Coronary artery (tissue), 2 donors: ENCODE measurements at regions not wholly inside any gene's neighbourhood (a gene's known extent, or its start where the extent isn't known, plus 50 kb on each side); places are given as distances from the start of the nearest gene placed in this dataset.
"Not testable (repeated sequence)": the region's sequence is repeated elsewhere in the genome, so short reads cannot be mapped to it uniquely, and the experiment has no call there.

ENCODE experiments used
- DNase-seq: peaks from one replicate; pipeline ENCODE4 v3.0.0-alpha.2; 2017; ENCODE audit warnings: low spot score
- H3K27ac ChIP-seq, 2 donors: fragments of 200-600 bp; sonication (generic); one replicate each; pipeline ENCODE4 v1.5.1; 2016 to 2019
- H3K4me3 ChIP-seq: fragments of 200-600 bp; sonication (generic); 2 replicates; pipeline ENCODE4 v1.5.1; 2016; ENCODE audit warnings: mild to moderate bottlenecking, moderate library complexity
- CTCF ChIP-seq: fragments of 200-600 bp; sonication (generic); IDR thresholded peaks from one replicate; pipeline ENCODE4 v1.5.1; 2019; ENCODE audit warnings: antibody characterized with exemption

GRCh38 chr1:99501871-99502270, 144.0 kb upstream of the PALMD start:
- TF ChIP-seq CTCF: no peak
- no peak overlapping the region for H3K27ac ChIP-seq
- DNase-seq: no peak
- no peak overlapping the region for H3K4me3 ChIP-seq

GRCh38 chr1:99502400-99502799, 143.5 kb upstream of the PALMD start:
- Histone ChIP-seq H3K27ac (no peak overlapping the region), H3K4me3 (no peak overlapping the region)
- DNase-seq: no peak
- no peak for TF ChIP-seq CTCF

- no peak overlapping the region for H3K4me3 ChIP-seq
- no peak overlapping the region for H3K27ac ChIP-seq
- no peak for TF ChIP-seq CTCF
- DNase-seq: no peak
Measured at GRCh38 chr1:99503276-99503747, 142.6 kb upstream of the PALMD start.

DNA sequence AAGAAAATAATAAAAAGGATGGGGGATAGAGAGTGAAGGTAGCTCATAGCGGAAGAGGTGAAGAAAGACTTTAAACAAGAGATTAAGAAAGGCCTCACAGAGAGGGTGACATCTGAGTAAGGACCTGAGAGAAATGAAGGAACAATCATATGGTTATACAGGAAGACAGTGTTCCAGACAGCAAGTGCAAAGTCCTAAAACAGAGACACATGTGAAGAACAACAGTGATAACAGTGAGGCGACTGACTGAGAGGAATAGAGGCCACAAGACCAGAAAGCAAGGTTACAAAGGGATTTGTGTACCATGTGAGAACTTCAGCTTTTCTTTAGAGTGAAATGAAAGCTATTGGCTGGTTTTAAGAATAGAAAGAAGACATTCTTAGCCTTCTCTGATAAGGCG, 141.6 kb upstream of the PALMD start:
- DNase-seq: no peak
- H3K27ac ChIP-seq: no peak overlapping the region
- H3K4me3 ChIP-seq: no peak overlapping the region
- TF ChIP-seq CTCF: no peak

- no peak for TF ChIP-seq CTCF
- DNase-seq: no peak
- H3K27ac ChIP-seq: no peak overlapping the region
- H3K4me3 ChIP-seq: no peak overlapping the region
Measured at GRCh38 chr1:99506631-99507030, 139.3 kb upstream of the PALMD start.

GRCh38 chr1:99507446-99507845, 138.5 kb upstream of the PALMD start:
- not testable (repeated sequence) for H3K27ac ChIP-seq, DNase-seq, H3K4me3 ChIP-seq

DNA sequence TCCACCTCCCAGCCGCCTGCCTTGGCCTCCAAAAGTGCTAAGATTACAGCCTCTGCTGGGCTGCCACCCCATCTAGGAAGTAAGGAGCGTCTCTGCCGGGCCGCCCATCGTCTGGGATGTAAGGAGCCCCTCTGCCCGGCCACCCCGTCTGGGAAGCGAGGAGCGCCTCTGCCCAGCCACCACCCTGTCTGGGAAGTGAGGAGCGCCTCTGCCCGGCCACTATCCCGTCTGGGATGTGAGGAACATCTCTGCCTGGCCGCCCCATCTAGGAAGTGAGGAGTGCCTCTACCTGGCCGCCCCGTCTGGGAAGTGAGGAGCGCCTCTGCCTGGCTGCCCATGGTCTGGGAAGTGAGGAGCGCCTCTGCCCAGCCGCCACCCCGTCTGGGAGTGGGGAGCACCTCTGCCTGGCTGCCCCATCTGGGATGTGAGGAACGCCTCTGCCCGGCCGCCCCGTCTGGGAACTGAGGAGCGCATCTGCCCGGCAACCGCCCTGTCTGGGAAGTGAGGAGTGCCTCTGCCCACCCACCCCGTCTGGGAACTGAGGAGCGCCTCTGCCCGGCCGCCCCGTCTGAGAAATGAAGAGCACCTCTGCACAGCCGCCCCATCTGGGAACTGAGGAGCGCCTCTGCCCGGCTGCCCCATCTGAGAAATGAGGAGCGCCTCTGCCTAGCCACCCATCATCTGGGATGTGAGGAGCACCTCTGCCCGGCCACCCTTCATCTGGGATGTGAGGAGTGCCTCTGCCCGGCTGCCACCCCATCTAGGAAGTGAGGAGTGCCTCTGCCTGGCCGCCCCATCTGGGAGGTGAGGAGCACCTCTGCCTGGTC, 137.8 kb upstream of the PALMD start:
- Histone ChIP-seq H3K4me3 (no peak overlapping the region), H3K27ac (no peak overlapping the region)
- no peak for DNase-seq
- no peak for TF ChIP-seq CTCF

- not testable (repeated sequence) for H3K4me3 ChIP-seq, H3K27ac ChIP-seq, DNase-seq
Measured at GRCh38 chr1:99508733-99509445, 137.0 kb upstream of the PALMD start.

DNA sequence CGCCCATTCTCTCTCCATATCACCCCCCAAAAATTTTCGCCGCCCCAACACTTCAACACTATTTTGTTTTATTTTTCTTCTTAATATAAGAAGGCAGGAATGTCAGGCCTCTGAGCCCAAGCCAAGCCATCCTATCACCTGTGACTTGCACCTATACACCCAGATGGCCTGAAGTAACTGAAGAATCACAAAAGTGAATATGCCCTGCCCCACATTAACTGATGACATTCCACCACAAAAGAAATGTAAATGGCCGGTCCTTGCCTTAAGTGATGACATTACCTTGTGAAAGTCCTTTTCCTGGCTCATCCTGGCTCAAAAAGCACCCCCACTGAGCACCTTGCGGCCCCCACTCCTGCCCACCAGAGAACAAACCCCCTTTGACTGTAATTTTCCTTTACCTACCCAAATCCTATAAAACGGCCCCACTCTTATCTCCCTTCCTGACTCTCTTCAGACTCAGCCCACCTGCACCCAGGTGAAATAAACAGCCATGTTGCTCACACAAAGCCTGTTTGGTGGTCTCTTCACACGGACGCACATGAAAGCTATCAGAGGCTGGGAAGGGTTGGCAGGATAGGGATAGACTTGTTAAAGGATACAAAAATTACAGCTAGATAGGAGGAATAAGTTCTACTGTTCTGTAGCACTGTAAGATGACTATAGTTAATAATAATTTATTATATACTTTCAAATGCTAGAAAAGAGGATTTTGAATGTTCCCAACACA, 130.9 kb upstream of the PALMD start:
- not testable (repeated sequence) for H3K4me3 ChIP-seq, DNase-seq, H3K27ac ChIP-seq
